ENCODE measurements at regions not wholly inside any gene's neighbourhood (a gene's known extent, or its start where the extent isn't known, plus 50 kb on each side); places are given as distances from the start of the nearest gene placed in this dataset.

DNA sequence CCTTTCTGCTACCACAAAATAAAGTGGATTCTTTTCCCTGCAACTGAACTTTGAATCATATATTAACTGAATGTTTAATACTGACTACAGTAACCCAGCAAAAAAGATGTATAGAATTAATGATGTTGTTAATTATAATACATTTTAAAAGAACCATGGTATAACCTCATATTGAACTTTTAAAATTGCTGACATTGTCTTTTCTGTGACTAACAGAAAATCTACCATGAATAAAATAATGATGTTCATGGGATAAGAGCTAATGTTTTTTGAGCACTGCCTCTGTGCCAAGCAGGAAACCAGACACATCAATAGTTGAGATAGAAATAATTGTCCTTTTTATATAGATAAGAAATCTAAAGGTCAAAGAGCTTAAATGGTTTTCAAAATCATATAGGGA is 691.9 kb downstream of the PDHA2 start:
- ChIA-PET POLR2A (no interaction called here), CTCF (interaction anchor here (0.6 to 1.0 kb wide), 2 partner anchors 14 to 77 kb away, joined by 3 read pairs; no protein-coding TSS in a partner anchor), RAD21 (ENCODE audit: unreplicated experiment) (no interaction called here), SMC1A (ENCODE audit: uncharacterized antibody, unreplicated experiment) (no interaction called here)
- DNase-seq (ENCODE audit: low read depth, low spot score) (no peak), ATAC-seq (no peak), FAIRE-seq (no peak)
- intact Hi-C loops (cut with micrococcal nuclease; ENCODE audit: unreplicated experiment) = no loop called here
- no peaks in the 10 kb centered on the region for H3K9me3 ChIP-seq (replicated peaks; ENCODE audit: control insufficient read depth, insufficient read depth, low read length)
- in situ Hi-C loops (cut with MboI) = no loop called here
- no peak overlapping the region for H3K27ac ChIP-seq (ENCODE audit: control insufficient read depth, insufficient read depth)
- no peaks in the 10 kb centered on the region for H4K20me1 ChIP-seq (ENCODE audit: control insufficient read depth, insufficient read depth)
- no peak overlapping the region for H3K4me3 ChIP-seq
- H3K79me2 ChIP-seq (ENCODE audit: control insufficient read depth, insufficient read depth, low read length) = no peaks in the 10 kb centered on the region
- no peak overlapping the region for H2AFZ ChIP-seq (ENCODE audit: control insufficient read depth, low read depth, low read length)
- no peak overlapping the region for H3K4me2 ChIP-seq (ENCODE audit: control insufficient read depth, insufficient read depth)
- BruUV-seq (replicated peaks) = no TSS peak
- TF ChIP-seq, protein P1, sequence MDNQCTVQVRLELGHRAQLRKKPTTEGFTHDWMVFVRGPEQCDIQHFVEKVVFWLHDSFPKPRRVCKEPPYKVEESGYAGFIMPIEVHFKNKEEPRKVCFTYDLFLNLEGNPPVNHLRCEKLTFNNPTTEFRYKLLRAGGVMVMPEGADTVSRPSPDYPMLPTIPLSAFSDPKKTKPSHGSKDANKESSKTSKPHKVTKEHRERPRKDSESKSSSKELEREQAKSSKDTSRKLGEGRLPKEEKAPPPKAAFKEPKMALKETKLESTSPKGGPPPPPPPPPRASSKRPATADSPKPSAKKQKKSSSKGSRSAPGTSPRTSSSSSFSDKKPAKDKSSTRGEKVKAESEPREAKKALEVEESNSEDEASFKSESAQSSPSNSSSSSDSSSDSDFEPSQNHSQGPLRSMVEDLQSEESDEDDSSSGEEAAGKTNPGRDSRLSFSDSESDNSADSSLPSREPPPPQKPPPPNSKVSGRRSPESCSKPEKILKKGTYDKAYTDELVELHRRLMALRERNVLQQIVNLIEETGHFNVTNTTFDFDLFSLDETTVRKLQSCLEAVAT (IDR thresholded peaks at IDR 0.05) = no peak
- TF ChIP-seq IKZF1 (conservative IDR thresholded peaks at IDR 0.05) (no peak), ZNF217 (IDR thresholded peaks at IDR 0.05) (no peak), EZH2 (IDR thresholded peaks at IDR 0.05; ENCODE audit: borderline replicate concordance, control insufficient read depth, low read depth, low read length) (no peak), ZNF384 (IDR thresholded peaks at IDR 0.05; ENCODE audit: borderline replicate concordance, low read depth, low read length) (no peak)
- TF ChIP-seq, protein P2, sequence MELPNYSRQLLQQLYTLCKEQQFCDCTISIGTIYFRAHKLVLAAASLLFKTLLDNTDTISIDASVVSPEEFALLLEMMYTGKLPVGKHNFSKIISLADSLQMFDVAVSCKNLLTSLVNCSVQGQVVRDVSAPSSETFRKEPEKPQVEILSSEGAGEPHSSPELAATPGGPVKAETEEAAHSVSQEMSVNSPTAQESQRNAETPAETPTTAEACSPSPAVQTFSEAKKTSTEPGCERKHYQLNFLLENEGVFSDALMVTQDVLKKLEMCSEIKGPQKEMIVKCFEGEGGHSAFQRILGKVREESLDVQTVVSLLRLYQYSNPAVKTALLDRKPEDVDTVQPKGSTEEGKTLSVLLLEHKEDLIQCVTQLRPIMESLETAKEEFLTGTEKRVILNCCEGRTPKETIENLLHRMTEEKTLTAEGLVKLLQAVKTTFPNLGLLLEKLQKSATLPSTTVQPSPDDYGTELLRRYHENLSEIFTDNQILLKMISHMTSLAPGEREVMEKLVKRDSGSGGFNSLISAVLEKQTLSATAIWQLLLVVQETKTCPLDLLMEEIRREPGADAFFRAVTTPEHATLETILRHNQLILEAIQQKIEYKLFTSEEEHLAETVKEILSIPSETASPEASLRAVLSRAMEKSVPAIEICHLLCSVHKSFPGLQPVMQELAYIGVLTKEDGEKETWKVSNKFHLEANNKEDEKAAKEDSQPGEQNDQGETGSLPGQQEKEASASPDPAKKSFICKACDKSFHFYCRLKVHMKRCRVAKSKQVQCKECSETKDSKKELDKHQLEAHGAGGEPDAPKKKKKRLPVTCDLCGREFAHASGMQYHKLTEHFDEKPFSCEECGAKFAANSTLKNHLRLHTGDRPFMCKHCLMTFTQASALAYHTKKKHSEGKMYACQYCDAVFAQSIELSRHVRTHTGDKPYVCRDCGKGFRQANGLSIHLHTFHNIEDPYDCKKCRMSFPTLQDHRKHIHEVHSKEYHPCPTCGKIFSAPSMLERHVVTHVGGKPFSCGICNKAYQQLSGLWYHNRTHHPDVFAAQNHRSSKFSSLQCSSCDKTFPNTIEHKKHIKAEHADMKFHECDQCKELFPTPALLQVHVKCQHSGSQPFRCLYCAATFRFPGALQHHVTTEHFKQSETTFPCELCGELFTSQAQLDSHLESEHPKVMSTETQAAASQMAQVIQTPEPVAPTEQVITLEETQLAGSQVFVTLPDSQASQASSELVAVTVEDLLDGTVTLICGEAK (IDR thresholded peaks at IDR 0.05; ENCODE audit: borderline replicate concordance) = no peak
- TF ChIP-seq, protein P3, sequence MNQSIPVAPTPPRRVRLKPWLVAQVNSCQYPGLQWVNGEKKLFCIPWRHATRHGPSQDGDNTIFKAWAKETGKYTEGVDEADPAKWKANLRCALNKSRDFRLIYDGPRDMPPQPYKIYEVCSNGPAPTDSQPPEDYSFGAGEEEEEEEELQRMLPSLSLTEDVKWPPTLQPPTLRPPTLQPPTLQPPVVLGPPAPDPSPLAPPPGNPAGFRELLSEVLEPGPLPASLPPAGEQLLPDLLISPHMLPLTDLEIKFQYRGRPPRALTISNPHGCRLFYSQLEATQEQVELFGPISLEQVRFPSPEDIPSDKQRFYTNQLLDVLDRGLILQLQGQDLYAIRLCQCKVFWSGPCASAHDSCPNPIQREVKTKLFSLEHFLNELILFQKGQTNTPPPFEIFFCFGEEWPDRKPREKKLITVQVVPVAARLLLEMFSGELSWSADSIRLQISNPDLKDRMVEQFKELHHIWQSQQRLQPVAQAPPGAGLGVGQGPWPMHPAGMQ (IDR thresholded peaks at IDR 0.05; ENCODE audit: borderline replicate concordance) = no peak
- TF ChIP-seq, protein P4, sequence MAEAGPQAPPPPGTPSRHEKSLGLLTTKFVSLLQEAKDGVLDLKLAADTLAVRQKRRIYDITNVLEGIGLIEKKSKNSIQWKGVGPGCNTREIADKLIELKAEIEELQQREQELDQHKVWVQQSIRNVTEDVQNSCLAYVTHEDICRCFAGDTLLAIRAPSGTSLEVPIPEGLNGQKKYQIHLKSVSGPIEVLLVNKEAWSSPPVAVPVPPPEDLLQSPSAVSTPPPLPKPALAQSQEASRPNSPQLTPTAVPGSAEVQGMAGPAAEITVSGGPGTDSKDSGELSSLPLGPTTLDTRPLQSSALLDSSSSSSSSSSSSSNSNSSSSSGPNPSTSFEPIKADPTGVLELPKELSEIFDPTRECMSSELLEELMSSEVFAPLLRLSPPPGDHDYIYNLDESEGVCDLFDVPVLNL (IDR thresholded peaks at IDR 0.05; ENCODE audit: low read depth, low read length) = no peak
- no peaks in the 10 kb centered on the region for H3K27me3 ChIP-seq (replicated peaks in 1 of 2; ENCODE audit: control insufficient read depth in 2 of 2, insufficient read depth in 2 of 2, low read length in 1 of 2)
- no peaks in the 10 kb centered on the region for H3K36me3 ChIP-seq (ENCODE audit: control insufficient read depth in 2 of 2, insufficient read depth in 2 of 2, low read length in 1 of 2)
- no peak overlapping the region for H3K9ac ChIP-seq (ENCODE audit: control insufficient read depth, insufficient read depth, low read length)
- no peaks in the 10 kb centered on the region for H3K4me1 ChIP-seq (ENCODE audit: control insufficient read depth, insufficient read depth, low read length)

Data from GM12878 (cell line).